ENCODE measurements at regions not wholly inside any gene's neighbourhood (a gene's known extent, or its start where the extent isn't known, plus 50 kb on each side); places are given as distances from the start of the nearest gene placed in this dataset.

- Histone ChIP-seq H3K9me3 (ENCODE audit: insufficient read depth, low read length) (no peaks in the 10 kb centered on the region), H3K79me2 (ENCODE audit: low read length) (no peaks in the 10 kb centered on the region), H3K4me3 (ENCODE audit: low read length) (no peak overlapping the region), H4K20me1 (ENCODE audit: insufficient read depth, low read length) (no peaks in the 10 kb centered on the region), H3K9ac (ENCODE audit: low read length) (no peak overlapping the region), H3K4me2 (ENCODE audit: low read length) (no peak overlapping the region), H3K27ac (ENCODE audit: low read length) (no peak overlapping the region), H2AFZ (ENCODE audit: low read depth, low read length) (no peak overlapping the region), H3K27me3 (ENCODE audit: low read depth, low read length) (no peaks in the 10 kb centered on the region), H3K4me1 (ENCODE audit: low read length) (no peaks in the 10 kb centered on the region), H3K36me3 (replicated peaks; ENCODE audit: low read depth, low read length) (no peaks in the 10 kb centered on the region)
- TF ChIP-seq CTCF (IDR thresholded peaks at IDR 0.05; ENCODE audit: low read depth, low read length) (no peak), EZH2phosphoT487 (IDR thresholded peaks at IDR 0.05; ENCODE audit: low read depth) (no peak)
These were observed 298.1 kb downstream of the TCERG1L start for GRCh38 chr10:131013281-131013912.

GRCh38 chr10:131014271-131014670 lies 297.2 kb downstream of the TCERG1L start:
- H3K4me1 ChIP-seq (ENCODE audit: low read length), result no peaks in the 10 kb centered on the region
- H3K27me3 ChIP-seq (ENCODE audit: low read depth, low read length), result no peaks in the 10 kb centered on the region
- H3K79me2 ChIP-seq (ENCODE audit: low read length), result no peaks in the 10 kb centered on the region
- no peaks in the 10 kb centered on the region for H3K36me3 ChIP-seq (replicated peaks; ENCODE audit: low read depth, low read length)
- no peak for TF ChIP-seq EZH2phosphoT487 (IDR thresholded peaks at IDR 0.05; ENCODE audit: low read depth)
- no peak for TF ChIP-seq CTCF (IDR thresholded peaks at IDR 0.05; ENCODE audit: low read depth, low read length)
- no peaks in the 10 kb centered on the region for H3K9me3 ChIP-seq (ENCODE audit: insufficient read depth, low read length)
- H3K27ac ChIP-seq (ENCODE audit: low read length), result no peak overlapping the region
- no peak overlapping the region for H3K9ac ChIP-seq (ENCODE audit: low read length)
- H2AFZ ChIP-seq (ENCODE audit: low read depth, low read length), result no peak overlapping the region
- H4K20me1 ChIP-seq (ENCODE audit: insufficient read depth, low read length), result no peaks in the 10 kb centered on the region
- no peak overlapping the region for H3K4me2 ChIP-seq (ENCODE audit: low read length)
- H3K4me3 ChIP-seq (ENCODE audit: low read length), result no peak overlapping the region

DNA sequence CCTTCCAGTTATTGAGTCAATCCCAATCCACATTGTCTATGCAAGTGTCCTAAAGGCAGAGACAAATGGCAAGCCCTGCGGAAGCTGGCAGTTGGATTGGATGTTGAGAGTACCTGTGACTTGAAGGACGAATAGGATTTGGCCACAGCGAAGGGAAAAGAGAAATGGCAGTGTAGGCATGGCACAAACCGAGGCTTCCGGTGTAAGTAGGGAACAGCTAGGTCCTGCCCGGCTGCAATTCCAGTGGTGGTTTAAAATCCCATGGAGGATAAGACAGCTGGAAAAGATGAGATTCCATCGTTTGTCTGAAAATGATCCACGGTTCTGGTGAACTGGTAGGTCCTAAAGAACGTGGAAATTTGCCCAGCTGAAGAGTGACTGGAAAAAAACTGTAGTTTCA lies 296.2 kb downstream of the TCERG1L start:
- no peak overlapping the region for H3K4me2 ChIP-seq (ENCODE audit: low read length)
- H2AFZ ChIP-seq (ENCODE audit: low read depth, low read length), result no peak overlapping the region
- TF ChIP-seq EZH2phosphoT487 (IDR thresholded peaks at IDR 0.05; ENCODE audit: low read depth) (no peak), CTCF (IDR thresholded peaks at IDR 0.05; ENCODE audit: low read depth, low read length) (no peak)

GRCh38 chr10:131016556-131016955 lies 295.0 kb downstream of the TCERG1L start:
- H3K27me3 ChIP-seq (ENCODE audit: low read depth, low read length), result no peaks in the 10 kb centered on the region
- H3K9ac ChIP-seq (ENCODE audit: low read length), result no peak overlapping the region
- no peaks in the 10 kb centered on the region for H3K36me3 ChIP-seq (replicated peaks; ENCODE audit: low read depth, low read length)
- H2AFZ ChIP-seq (ENCODE audit: low read depth, low read length), result no peak overlapping the region
- no peak overlapping the region for H3K4me2 ChIP-seq (ENCODE audit: low read length)
- H3K4me1 ChIP-seq (ENCODE audit: low read length), result no peaks in the 10 kb centered on the region
- H4K20me1 ChIP-seq (ENCODE audit: insufficient read depth, low read length), result no peaks in the 10 kb centered on the region
- no peak overlapping the region for H3K27ac ChIP-seq (ENCODE audit: low read length)
- no peaks in the 10 kb centered on the region for H3K79me2 ChIP-seq (ENCODE audit: low read length)
- no peak for TF ChIP-seq CTCF (IDR thresholded peaks at IDR 0.05; ENCODE audit: low read depth, low read length)
- TF ChIP-seq EZH2phosphoT487 (IDR thresholded peaks at IDR 0.05; ENCODE audit: low read depth), result no peak
- no peaks in the 10 kb centered on the region for H3K9me3 ChIP-seq (ENCODE audit: insufficient read depth, low read length)
- no peak overlapping the region for H3K4me3 ChIP-seq (ENCODE audit: low read length)

More for the DNA sequence above, 296.2 kb downstream of the TCERG1L start:
- Histone ChIP-seq H4K20me1 (ENCODE audit: insufficient read depth, low read length) (no peaks in the 10 kb centered on the region), H3K36me3 (replicated peaks; ENCODE audit: low read depth, low read length) (no peaks in the 10 kb centered on the region), H3K4me1 (ENCODE audit: low read length) (no peaks in the 10 kb centered on the region), H3K27ac (ENCODE audit: low read length) (no peak overlapping the region), H3K4me3 (ENCODE audit: low read length) (no peak overlapping the region), H3K9me3 (ENCODE audit: insufficient read depth, low read length) (no peaks in the 10 kb centered on the region), H3K9ac (ENCODE audit: low read length) (no peak overlapping the region), H3K27me3 (ENCODE audit: low read depth, low read length) (no peaks in the 10 kb centered on the region), H3K79me2 (ENCODE audit: low read length) (no peaks in the 10 kb centered on the region)

Measured in OCI-LY3 (cell line).